PC-3 (cell line): ENCODE measurements at regions not wholly inside any gene's neighbourhood (a gene's known extent, or its start where the extent isn't known, plus 50 kb on each side); places are given as distances from the start of the nearest gene placed in this dataset.

Source experiments
- ATAC-seq: fragments of 200-7000 bp; cut with Tn5 transposase; 2 replicates; pipeline ENCODE4 v1.9.1; 2020; ENCODE audit warnings: mild to moderate bottlenecking, moderate library complexity
- BruUV-seq: library from RNA; stranded (reverse); fragments of 400-500 nt; replicated peaks from 2 replicates; lab custom pipeline; 2021; lab: Mats Ljungman, UMichigan
- CTCF ChIA-PET: fragments of 300-600 bp; sonication (Branson Sonifier 250); formaldehyde crosslinking; loops from one replicate; lab custom pipeline; 2022; ENCODE audit warnings: antibody characterized with exemption; lab: Charles Lee
- POLR2A ChIA-PET: fragments of 300-600 bp; sonication (Branson Sonifier 250); formaldehyde crosslinking; loops from one replicate; lab custom pipeline; 2022; ENCODE audit warnings: antibody characterized with exemption; ENCODE audit not compliant: unreplicated experiment; lab: Charles Lee
- DNase-seq: peaks from one replicate; pipeline ENCODE4 v3.0.0-alpha.2; 2015
- H2AFZ ChIP-seq: fragments of 300-600 bp; sonication (generic); 2 replicates; pipeline ENCODE4 v1.6.0; 2016; ENCODE audit warnings: antibody characterized with exemption, low read length
- H3F3A ChIP-seq: fragments of 300-600 bp; sonication (generic); one replicate; pipeline ENCODE4 v1.6.0; 2017; ENCODE audit warnings: antibody characterized with exemption, low read length, control low read depth, mild to moderate bottlenecking; ENCODE audit not compliant: unreplicated experiment
- H3K27ac ChIP-seq: fragments of 300-600 bp; sonication (generic); 2 replicates; pipeline ENCODE4 v1.5.1; 2016; ENCODE audit warnings: mild to moderate bottlenecking, low read length
- H3K27me3 ChIP-seq: fragments of 300-600 bp; sonication (generic); 2 replicates; pipeline ENCODE4 v1.6.1; 2016; ENCODE audit warnings: low read length, mixed read lengths
- H3K36me3 ChIP-seq: fragments of 300-600 bp; sonication (generic); 2 replicates; pipeline ENCODE4 v1.6.1; 2016; ENCODE audit warnings: low read depth, mixed run types, low read length, mixed read lengths
- H3K4me1 ChIP-seq: fragments of 300-600 bp; sonication (generic); 2 replicates; pipeline ENCODE4 v1.5.1; 2016; ENCODE audit warnings: low read length; ENCODE audit not compliant: insufficient read depth
- H3K4me2 ChIP-seq: fragments of 300-600 bp; sonication (generic); 2 replicates; pipeline ENCODE4 v1.6.0; 2016; ENCODE audit warnings: low read length
- H3K4me3 ChIP-seq: fragments of 300-600 bp; sonication (generic); 2 replicates; pipeline ENCODE4 v1.5.1; 2016; ENCODE audit warnings: mild to moderate bottlenecking, low read length, mixed read lengths
- H3K79me2 ChIP-seq: fragments of 300-600 bp; sonication (generic); 2 replicates; pipeline ENCODE4 v1.6.1; 2017; ENCODE audit warnings: low read length, mixed read lengths
- H3K9ac ChIP-seq: fragments of 300-600 bp; sonication (generic); 2 replicates; pipeline ENCODE4 v1.6.0; 2016; ENCODE audit warnings: mild to moderate bottlenecking, low read length
- H3K9me2 ChIP-seq: fragments of 300-600 bp; sonication (generic); replicated peaks from 2 replicates; pipeline ENCODE4 v1.6.1; 2016; ENCODE audit warnings: mixed run types, low read length, mixed read lengths
- H3K9me3 ChIP-seq: fragments of 300-600 bp; sonication (generic); 2 replicates; pipeline ENCODE4 v1.6.1; 2016; ENCODE audit warnings: low read length, mixed read lengths
- H4K20me1 ChIP-seq: fragments of 300-600 bp; sonication (generic); 2 replicates; pipeline ENCODE4 v1.6.1; 2016; ENCODE audit warnings: low read length, mixed read lengths
- CTCF ChIP-seq: fragments of 300-600 bp; sonication (generic); conservative IDR thresholded peaks from 2 replicates; pipeline ENCODE4 v1.5.1; 2017; ENCODE audit warnings: antibody characterized with exemption, low read depth, mild to moderate bottlenecking, low read length
- EZH2 ChIP-seq: fragments of 300-600 bp; sonication (generic); IDR thresholded peaks from one replicate; pipeline ENCODE4 v1.6.1; 2017; ENCODE audit warnings: antibody characterized with exemption, mild to moderate bottlenecking, low read length; ENCODE audit not compliant: unreplicated experiment
- EZH2phosphoT487 ChIP-seq: fragments of 300-600 bp; sonication (generic); IDR thresholded peaks from 2 replicates; pipeline ENCODE4 v1.6.1; 2018; ENCODE audit warnings: mild to moderate bottlenecking, antibody characterized with exemption, low read length, borderline replicate concordance
- intact Hi-C: fragments of 100-400 bp; cut with micrococcal nuclease; formaldehyde crosslinking; loops from 2 replicates; pipeline ENCODE4 v1.9.0; 2023

- TF ChIP-seq CTCF (no peak), EZH2phosphoT487 (no peak), EZH2 (no peak)
- Histone ChIP-seq H3K36me3 (no peaks in the 10 kb centered on the region), H3K27ac (no peak overlapping the region), H3K9me2 (no peaks in the 10 kb centered on the region), H3K4me2 (peak overlapping the region; percentile 75), H3K9ac (no peak overlapping the region), H2AFZ (peak overlapping the region; percentile 82), H3K27me3 (no peaks in the 10 kb centered on the region), H3K79me2 (no peaks in the 10 kb centered on the region), H3K4me3 (peak overlapping the region; percentile 54), H4K20me1 (no peaks in the 10 kb centered on the region), H3K4me1 (peaks cover 11% of the 10 kb centered on the region), H3F3A (no peaks in the 10 kb centered on the region), H3K9me3 (no peaks in the 10 kb centered on the region)
- intact Hi-C loops: no loop called here
- no peak for ATAC-seq
- POLR2A ChIA-PET: interaction anchor here (0.7 kb wide), 1 partner anchor 20 kb away, joined by 7 read pairs; no protein-coding TSS in a partner anchor
- CTCF ChIA-PET: no interaction called here
- no peak for DNase-seq
- no TSS peak for BruUV-seq
Observed at GRCh38 chr2:56021136-56021474, 97.5 kb upstream of the EFEMP1 start.

GRCh38 chr2:56021579-56021978 lies 98.0 kb upstream of the EFEMP1 start:
- ATAC-seq (no peak), DNase-seq (no peak)
- no peaks in the 10 kb centered on the region for H4K20me1 ChIP-seq
- H3K27ac ChIP-seq: no peak overlapping the region
- no TSS peak for BruUV-seq
- H3K9ac ChIP-seq: no peak overlapping the region
- intact Hi-C loops: no loop called here
- TF ChIP-seq EZH2 (no peak), CTCF (no peak), EZH2phosphoT487 (no peak)
- H3K9me2 ChIP-seq: no peaks in the 10 kb centered on the region
- H3F3A ChIP-seq: no peaks in the 10 kb centered on the region
- no peaks in the 10 kb centered on the region for H3K79me2 ChIP-seq
- no peaks in the 10 kb centered on the region for H3K36me3 ChIP-seq
- H2AFZ ChIP-seq: no peak overlapping the region
- H3K4me3 ChIP-seq: no peak overlapping the region
- no peaks in the 10 kb centered on the region for H3K27me3 ChIP-seq
- peaks cover 16% of the 10 kb centered on the region for H3K4me1 ChIP-seq
- H3K4me2 ChIP-seq: no peak overlapping the region
- no peaks in the 10 kb centered on the region for H3K9me3 ChIP-seq
- CTCF ChIA-PET: no interaction called here
- POLR2A ChIA-PET: no interaction called here

DNA sequence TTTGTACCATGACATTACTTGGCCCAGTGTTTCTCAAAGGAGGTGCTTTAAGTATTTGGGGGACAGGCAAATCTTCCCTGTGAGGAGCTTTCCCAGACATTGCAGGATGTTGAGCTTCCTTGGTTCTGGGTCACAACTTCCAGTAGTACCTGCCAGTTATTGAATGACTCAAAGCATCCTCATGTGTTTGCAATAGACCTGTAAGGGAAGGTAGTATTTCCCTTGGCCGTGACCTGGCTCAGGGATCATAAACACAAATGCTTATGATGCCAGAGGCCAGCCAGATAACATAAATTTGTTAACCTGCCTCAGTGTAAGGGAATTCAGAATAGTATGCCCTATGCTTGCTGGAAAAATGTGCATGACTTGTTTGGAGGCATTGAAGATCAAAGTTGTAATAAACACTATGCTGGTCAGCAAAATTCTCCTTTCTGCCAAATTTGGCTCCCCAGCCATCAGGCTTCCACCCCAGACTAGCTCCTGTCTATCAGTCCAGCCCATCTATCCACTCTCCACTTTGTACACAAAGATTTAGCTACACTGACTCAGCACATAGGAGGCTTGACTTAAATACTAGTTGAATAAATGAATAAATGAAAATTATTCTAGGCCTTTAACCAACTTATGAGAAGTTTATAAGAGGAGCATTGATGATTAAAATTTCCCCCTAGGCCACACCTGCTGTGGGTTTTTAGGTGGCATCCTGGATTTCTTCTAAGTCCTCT lies 102.0 kb upstream of the EFEMP1 start:
- H3K4me2 ChIP-seq: peak overlapping the region; percentile 29
- H3K4me3 ChIP-seq: no peak overlapping the region
- H3K9ac ChIP-seq: no peak overlapping the region
- no peaks in the 10 kb centered on the region for H3K9me3 ChIP-seq
- CTCF ChIA-PET: no interaction called here
- no TSS peak for BruUV-seq
- H3K4me1 ChIP-seq: peaks cover 19% of the 10 kb centered on the region
- ATAC-seq: peak; percentile 89
- H3K27me3 ChIP-seq: no peaks in the 10 kb centered on the region
- intact Hi-C loops: no loop called here
- no peak overlapping the region for H2AFZ ChIP-seq
- H3K27ac ChIP-seq: no peak overlapping the region
- TF ChIP-seq CTCF: no peak
- TF ChIP-seq EZH2: no peak
- no peak for TF ChIP-seq EZH2phosphoT487
- no peaks in the 10 kb centered on the region for H3K79me2 ChIP-seq
- H4K20me1 ChIP-seq: no peaks in the 10 kb centered on the region
- DNase-seq: peak; percentile 84
- no peaks in the 10 kb centered on the region for H3F3A ChIP-seq
- H3K36me3 ChIP-seq: no peaks in the 10 kb centered on the region
- no peaks in the 10 kb centered on the region for H3K9me2 ChIP-seq
- POLR2A ChIA-PET: no interaction called here
